Adrenal gland (tissue), 9 donors: ENCODE measurements at regions not wholly inside any gene's neighbourhood (a gene's known extent, or its start where the extent isn't known, plus 50 kb on each side); places are given as distances from the start of the nearest gene placed in this dataset.
A peak's percentile ranks its signal among the peaks of the same experiment; 100 is the strongest.
"Not testable (repeated sequence)": the region's sequence is repeated elsewhere in the genome, so short reads cannot be mapped to it uniquely, and the experiment has no call there.

ENCODE experiments used
- DNase-seq, 7 donors: peaks; one replicate each; pipeline ENCODE4 v3.0.0-alpha.2; 2019 to 2020
- H3K27ac ChIP-seq, 5 donors: fragments of 200-600 bp; sonication (generic) in 4 of 5; 1 replicate in 3 of 5; 2 replicates in 2 of 5; pipeline versions ENCODE4 v1.5.1 to v1.8.0; 2016 to 2020; ENCODE audit warnings: mild to moderate bottlenecking in 1 of 5
- H3K27me3 ChIP-seq: fragments of 200-600 bp; 2 replicates; pipeline ENCODE4 v1.8.0; 2021
- H3K36me3 ChIP-seq, 2 donors: fragments of 200-600 bp; replicated peaks in 1 of 2; 1 replicate in 1 of 2; 2 replicates in 1 of 2; pipeline versions ENCODE4 v1.5.1 to v1.8.0; 2018 to 2022
- H3K4me1 ChIP-seq, 2 donors: fragments of 200-600 bp; replicated peaks in 1 of 2; 1 replicate in 1 of 2; 2 replicates in 1 of 2; pipeline versions ENCODE4 v1.5.1 to v1.8.0; 2018 to 2021
- H3K4me3 ChIP-seq, 4 donors: fragments of 200-600 bp; sonication (generic) in 3 of 4; one replicate each; pipeline ENCODE4 v1.5.1; 2016 to 2018
- H3K9me3 ChIP-seq, 3 donors: fragments of 200-600 bp; sonication (generic) in 1 of 3; replicated peaks in 1 of 3; 1 replicate in 2 of 3; 2 replicates in 1 of 3; pipeline versions ENCODE4 v1.5.1 to v1.8.0; 2016 to 2021
- POLR2A ChIP-seq, 2 donors: fragments of 450-650 bp; IDR thresholded peaks; one replicate each; pipeline ENCODE4 v1.6.1; 2017; ENCODE audit warnings: antibody characterized with exemption in 2 of 2, mild to moderate bottlenecking in 2 of 2, moderate library complexity in 1 of 2
- WGBS, 4 donors: extraction: QIAGEN DNeasy Blood & Tissue Kit in 2 of 4; methylation state at CpG; one replicate each; pipeline versions ENCODE4 v1.1.5 to v1.1.7; 2013 to 2017; 5-methylcytosine and 5-hydroxymethylcytosine counted together
- intact Hi-C, 2 donors: fragments of 100-400 bp; cut with DNase I; formaldehyde crosslinking; loops; one replicate each; pipeline versions ENCODE4 v1.14.1 to v1.15.0; 2022 to 2023
- TF ChIP-seq, protein P1 (sequence below), 6 experiments: fragments of 450-650 bp in 4 of 6; fragments of 200-600 bp in 2 of 6; sonication (generic) in 1 of 6; IDR thresholded peaks; 1 replicate in 5 of 6; 2 replicates in 1 of 6; pipeline versions ENCODE4 v1.5.1 to v1.8.0; 2016 to 2021; ENCODE audit warnings: antibody characterized with exemption in 6 of 6, mild to moderate bottlenecking in 2 of 6, moderate library complexity in 1 of 6
- donor health status: healthy with polysubstance abuse.
- donor health status: Bipolar disorder and iron deficiency.
- donor health status: DM: yes; HTN: yes; CAD: no.
- donor health status: DM: no; HTN: no; CAD: no.
- donor health status: DM: no; HTN: no; CAD: no.

- Histone ChIP-seq H3K27me3 (no peaks in the 10 kb centered on the region), H3K4me3 (no peak overlapping the region), H3K27ac (no peak overlapping the region), H3K4me1 (peaks cover 0 to 5% of the 10 kb centered on the region in 2 donors), H3K36me3 (no peaks in the 10 kb centered on the region), H3K9me3 (no peaks in the 10 kb centered on the region)
- DNase-seq: peak in 1 of 7 donors; percentile 28
- 48 to 76% (median 66%) methylated on average over 1 of the region's 1 CpG for WGBS, 4 donors
- TF ChIP-seq POLR2A (IDR thresholded peaks at IDR 0.05): no peak
- TF ChIP-seq, protein P1, sequence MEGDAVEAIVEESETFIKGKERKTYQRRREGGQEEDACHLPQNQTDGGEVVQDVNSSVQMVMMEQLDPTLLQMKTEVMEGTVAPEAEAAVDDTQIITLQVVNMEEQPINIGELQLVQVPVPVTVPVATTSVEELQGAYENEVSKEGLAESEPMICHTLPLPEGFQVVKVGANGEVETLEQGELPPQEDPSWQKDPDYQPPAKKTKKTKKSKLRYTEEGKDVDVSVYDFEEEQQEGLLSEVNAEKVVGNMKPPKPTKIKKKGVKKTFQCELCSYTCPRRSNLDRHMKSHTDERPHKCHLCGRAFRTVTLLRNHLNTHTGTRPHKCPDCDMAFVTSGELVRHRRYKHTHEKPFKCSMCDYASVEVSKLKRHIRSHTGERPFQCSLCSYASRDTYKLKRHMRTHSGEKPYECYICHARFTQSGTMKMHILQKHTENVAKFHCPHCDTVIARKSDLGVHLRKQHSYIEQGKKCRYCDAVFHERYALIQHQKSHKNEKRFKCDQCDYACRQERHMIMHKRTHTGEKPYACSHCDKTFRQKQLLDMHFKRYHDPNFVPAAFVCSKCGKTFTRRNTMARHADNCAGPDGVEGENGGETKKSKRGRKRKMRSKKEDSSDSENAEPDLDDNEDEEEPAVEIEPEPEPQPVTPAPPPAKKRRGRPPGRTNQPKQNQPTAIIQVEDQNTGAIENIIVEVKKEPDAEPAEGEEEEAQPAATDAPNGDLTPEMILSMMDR (IDR thresholded peaks at IDR 0.05): no peak
- intact Hi-C loops: no loop called here
These were observed 77.4 kb upstream of the BTG3 start for GRCh38 chr21:17690078-17690494.

DNA sequence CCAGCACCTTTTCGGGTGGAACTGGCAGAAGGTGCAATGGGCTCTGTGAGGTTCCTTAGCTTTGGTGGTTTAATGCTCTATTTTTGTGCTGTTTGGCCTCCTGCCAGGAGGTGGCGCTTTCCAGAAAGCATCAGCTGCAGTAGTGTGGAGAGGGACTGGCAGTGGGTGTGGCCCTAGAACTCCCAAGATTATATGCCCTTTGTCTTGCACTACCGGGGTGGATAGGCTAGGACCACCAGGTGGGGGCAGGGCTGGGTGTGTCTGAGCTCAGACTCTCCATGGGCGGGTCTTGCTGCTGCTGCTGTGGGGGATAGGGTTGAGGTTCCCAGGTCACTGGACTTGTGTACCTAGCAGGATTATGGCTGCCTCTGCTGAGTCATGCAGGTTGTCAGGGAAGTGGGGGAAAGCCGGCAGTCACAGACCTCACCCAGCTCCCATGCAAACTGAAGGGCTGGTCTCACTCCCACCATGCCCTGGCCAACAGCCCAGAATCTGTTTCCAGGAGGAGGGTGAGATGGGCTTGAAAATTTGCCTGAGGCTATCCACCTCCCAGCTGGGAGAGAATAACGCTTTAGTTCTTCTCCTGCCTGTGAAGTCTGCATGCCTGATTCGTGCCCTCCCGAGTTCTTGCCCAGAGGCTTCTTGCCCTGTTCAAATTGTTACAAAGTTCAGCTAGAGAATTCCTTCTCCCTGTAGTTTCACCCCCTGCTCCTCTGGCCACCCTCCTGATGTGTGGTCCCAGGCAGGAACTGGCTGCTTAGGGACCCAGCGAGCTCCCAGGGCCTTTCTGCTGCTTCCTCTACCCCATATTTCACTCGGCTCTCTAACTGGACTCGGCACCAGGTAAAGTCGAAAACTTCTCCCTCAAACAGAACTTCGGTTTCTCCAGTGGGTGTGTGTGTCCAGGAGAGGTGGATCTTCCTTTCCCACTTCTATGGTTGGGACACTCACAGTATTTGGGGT lies 76.5 kb upstream of the BTG3 start:
- Histone ChIP-seq H3K27me3 (no peaks in the 10 kb centered on the region), H3K27ac (no peak overlapping the region), H3K9me3 (no peaks in the 10 kb centered on the region), H3K4me1 (peaks cover 0 to 5% of the 10 kb centered on the region in 2 donors), H3K4me3 (no peak overlapping the region), H3K36me3 (no peaks in the 10 kb centered on the region)
- TF ChIP-seq, protein P1 (IDR thresholded peaks at IDR 0.05): no peak
- no peak for TF ChIP-seq POLR2A (IDR thresholded peaks at IDR 0.05)
- intact Hi-C loops: no loop called here
- DNase-seq: peak in 5 of 7 donors; percentile 14 to 57 (median 27)
- WGBS, 4 donors: 57 to 75% (median 62%) methylated on average over 9 to 13 of the region's 13 CpGs

GRCh38 chr21:17682924-17683323 lies 70.2 kb upstream of the BTG3 start:
- TF ChIP-seq POLR2A (IDR thresholded peaks at IDR 0.05): no peak
- TF ChIP-seq, protein P1 (IDR thresholded peaks at IDR 0.05): no peak
- intact Hi-C loops: no loop called here
- no peak overlapping the region for H3K4me3 ChIP-seq
- H3K4me1 ChIP-seq: no peaks in the 10 kb centered on the region
- no peak overlapping the region for H3K27ac ChIP-seq
- WGBS, 4 donors: 49 to 63% (median 51%) methylated on average over 2 of the region's 2 CpGs
- no peaks in the 10 kb centered on the region for H3K36me3 ChIP-seq
- H3K27me3 ChIP-seq: no peaks in the 10 kb centered on the region
- DNase-seq: no peak
- no peaks in the 10 kb centered on the region for H3K9me3 ChIP-seq

- intact Hi-C loops: no loop called here
- DNase-seq: peak in 1 of 7 donors; percentile 14
- H3K27ac ChIP-seq: no peak overlapping the region
These were observed 66.4 kb upstream of the BTG3 start for GRCh38 chr21:17679002-17679600.

DNA sequence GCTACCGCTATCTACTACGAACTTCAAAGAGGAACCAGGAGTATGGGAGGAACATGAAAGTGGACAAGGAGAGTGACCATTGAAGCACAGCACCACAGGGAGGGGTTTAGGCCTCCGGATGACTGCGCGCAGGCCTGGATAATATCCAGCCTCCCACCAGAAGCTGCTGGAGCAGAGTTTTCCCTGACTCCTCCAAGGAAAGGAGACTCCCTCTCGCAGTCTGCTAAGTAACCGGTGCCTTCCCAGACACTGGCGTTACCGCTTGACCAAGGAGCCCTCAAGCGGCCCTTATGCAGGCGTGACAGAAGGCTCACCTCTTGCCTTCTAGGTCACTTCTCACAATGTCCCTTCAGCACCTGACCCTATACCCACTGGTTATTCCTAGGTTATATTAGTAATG lies 64.2 kb upstream of the BTG3 start:
- H3K4me3 ChIP-seq, intact Hi-C loops, H3K4me1 ChIP-seq, H3K27ac ChIP-seq, H3K36me3 ChIP-seq, H3K27me3 ChIP-seq, DNase-seq, H3K9me3 ChIP-seq: not testable (repeated sequence)
- 85 to 94% (median 88%) methylated on average over 11 of the region's 11 CpGs for WGBS, 4 donors

More at GRCh38 chr21:17679002-17679600, 66.4 kb upstream of the BTG3 start:
- H3K36me3 ChIP-seq: no peaks in the 10 kb centered on the region
- TF ChIP-seq POLR2A (IDR thresholded peaks at IDR 0.05): no peak
- TF ChIP-seq, protein P1 (IDR thresholded peaks at IDR 0.05): peak; percentile 62 to 93 (median 90)
- no peaks in the 10 kb centered on the region for H3K9me3 ChIP-seq
- WGBS, 4 donors: 0 to 2% (median 0%) methylated on average over 1 of the region's 1 CpG
- no peak overlapping the region for H3K4me3 ChIP-seq
- no peaks in the 10 kb centered on the region for H3K27me3 ChIP-seq
- no peaks in the 10 kb centered on the region for H3K4me1 ChIP-seq
